Fibroblast of lung (primary cell): ENCODE measurements at regions not wholly inside any gene's neighbourhood (a gene's known extent, or its start where the extent isn't known, plus 50 kb on each side); places are given as distances from the start of the nearest gene placed in this dataset.
"Not testable (repeated sequence)": the region's sequence is repeated elsewhere in the genome, so short reads cannot be mapped to it uniquely, and the experiment has no call there.

Experiments
- DNase-seq, 2 donors: peaks; one replicate each; pipeline versions ENCODE4 v3.0.0 to v3.0.0-alpha.2; 2010; ENCODE audit warnings: low read depth in 2 of 2
- H2AFZ ChIP-seq: 2 replicates; pipeline ENCODE4 v1.5.1; 2012; ENCODE audit warnings: low read length, control low read depth, inconsistent platforms
- H3K27ac ChIP-seq: 2 replicates; pipeline ENCODE4 v1.5.1; 2011; ENCODE audit warnings: low read length, control low read depth; ENCODE audit not compliant: insufficient read depth
- H3K27me3 ChIP-seq: 2 replicates; pipeline ENCODE4 v1.5.1; 2011; ENCODE audit warnings: mild to moderate bottlenecking, low read length; ENCODE audit not compliant: control insufficient read depth, insufficient read depth
- H3K36me3 ChIP-seq: 2 replicates; pipeline ENCODE4 v1.5.1; 2011; ENCODE audit warnings: low read length; ENCODE audit not compliant: control insufficient read depth, insufficient read depth
- H3K4me1 ChIP-seq: 2 replicates; pipeline ENCODE4 v1.5.1; 2011; ENCODE audit warnings: low read length; ENCODE audit not compliant: control insufficient read depth, insufficient read depth; ENCODE audit errors: extremely low read depth
- H3K4me2 ChIP-seq: 2 replicates; pipeline ENCODE4 v1.5.1; 2011; ENCODE audit warnings: low read length, control low read depth; ENCODE audit not compliant: insufficient read depth; ENCODE audit errors: extremely low read depth
- H3K4me3 ChIP-seq, 4 experiments: fragments of 200-600 bp in 1 of 4; sonication (generic) in 1 of 4; replicated peaks in 1 of 4; 2 replicates each; pipeline ENCODE4 v1.5.1; 2011 to 2016; ENCODE audit warnings: low read length in 4 of 4, low read depth in 3 of 4, mild to moderate bottlenecking in 3 of 4, control low read depth in 2 of 4, inconsistent platforms in 1 of 4, mixed read lengths in 1 of 4; ENCODE audit not compliant: insufficient read depth in 1 of 4; ENCODE audit errors: control extremely low read depth in 1 of 4
- H3K79me2 ChIP-seq: 2 replicates; pipeline ENCODE4 v1.5.1; 2012; ENCODE audit warnings: mild to moderate bottlenecking, low read length, inconsistent platforms; ENCODE audit not compliant: control insufficient read depth, insufficient read depth
- H3K9ac ChIP-seq: 2 replicates; pipeline ENCODE4 v1.5.1; 2011; ENCODE audit warnings: mild to moderate bottlenecking, low read length, control low read depth; ENCODE audit not compliant: insufficient read depth
- H3K9me3 ChIP-seq: 2 replicates; pipeline ENCODE4 v1.5.1; 2012; ENCODE audit warnings: low read depth, low read length; ENCODE audit not compliant: control insufficient read depth, insufficient read depth
- H4K20me1 ChIP-seq: 2 replicates; pipeline ENCODE4 v1.5.1; 2011; ENCODE audit warnings: low read length; ENCODE audit not compliant: control insufficient read depth, insufficient read depth; ENCODE audit errors: extremely low read depth
- CTCF ChIP-seq, 2 donors: IDR thresholded peaks in 1 of 2; conservative IDR thresholded peaks in 1 of 2; 1 replicate in 1 of 2; 2 replicates in 1 of 2; pipeline ENCODE4 v1.5.1; 2011 to 2012; ENCODE audit warnings: low read length in 2 of 2, control low read depth in 1 of 2, inconsistent platforms in 1 of 2, low read depth in 1 of 2, mild to moderate bottlenecking in 1 of 2

GRCh38 chr9:40992472-40992821, 136.0 kb downstream of the FOXD4L6 start:
- peak overlapping the region; percentile 88 for H3K27ac ChIP-seq
- H3K36me3 ChIP-seq, H3K79me2 ChIP-seq, H3K27me3 ChIP-seq, H3K4me1 ChIP-seq, H4K20me1 ChIP-seq, DNase-seq, H3K9me3 ChIP-seq: not testable (repeated sequence)
- peak overlapping the region; percentile 80 to 86 (median 82) for H3K4me3 ChIP-seq
- peak overlapping the region; percentile 64 for H3K9ac ChIP-seq
- peak overlapping the region; percentile 15 for H3K4me2 ChIP-seq
- H2AFZ ChIP-seq: peak overlapping the region; percentile 41

- not testable (repeated sequence) for H4K20me1 ChIP-seq, H3K36me3 ChIP-seq, H3K27me3 ChIP-seq, H3K4me1 ChIP-seq, H3K9me3 ChIP-seq, H3K79me2 ChIP-seq
- Histone ChIP-seq H3K4me2 (peak overlapping the region; percentile 85), H2AFZ (peak overlapping the region; percentile 97), H3K27ac (peak overlapping the region; percentile 88), H3K9ac (peak overlapping the region; percentile 80), H3K4me3 (peak overlapping the region; percentile 80 to 86 (median 85))
- peak; percentile 60 to 75 for TF ChIP-seq CTCF (conservative IDR thresholded peaks at IDR 0.05 in 1 of 2, IDR thresholded peaks at IDR 0.05 in 1 of 2; ENCODE audit: low read depth in 1 of 2, low read length in 2 of 2)
- peak; percentile 97 to 98 for DNase-seq
Observed at GRCh38 chr9:40991741-40992471, 136.6 kb downstream of the FOXD4L6 start.

GRCh38 chr9:40991100-40991740, 137.3 kb downstream of the FOXD4L6 start:
- H3K9me3 ChIP-seq, H4K20me1 ChIP-seq, H3K27me3 ChIP-seq, H3K36me3 ChIP-seq, H3K79me2 ChIP-seq, H3K4me1 ChIP-seq: not testable (repeated sequence)
- Histone ChIP-seq H2AFZ (peak overlapping the region; percentile 97), H3K4me3 (peak overlapping the region; percentile 69 to 86 (median 85)), H3K9ac (peak overlapping the region; percentile 80), H3K4me2 (peak overlapping the region; percentile 85), H3K27ac (peak overlapping the region; percentile 88)
- DNase-seq: peak in 1 of 2 donors; percentile 1

GRCh38 chr9:40986332-40986731, 142.1 kb downstream of the FOXD4L6 start:
- not testable (repeated sequence) for H3K27me3 ChIP-seq, H2AFZ ChIP-seq, H4K20me1 ChIP-seq, H3K4me1 ChIP-seq, H3K4me3 ChIP-seq, H3K9ac ChIP-seq, H3K36me3 ChIP-seq, H3K27ac ChIP-seq, H3K4me2 ChIP-seq, H3K79me2 ChIP-seq, H3K9me3 ChIP-seq, DNase-seq

GRCh38 chr9:40975351-40975750, 153.1 kb downstream of the FOXD4L6 start:
- DNase-seq, H3K4me2 ChIP-seq, H3K79me2 ChIP-seq, H3K9me3 ChIP-seq, H4K20me1 ChIP-seq, H3K4me3 ChIP-seq, H3K9ac ChIP-seq, H3K36me3 ChIP-seq, H2AFZ ChIP-seq, H3K4me1 ChIP-seq, H3K27me3 ChIP-seq, H3K27ac ChIP-seq: not testable (repeated sequence)

- not testable (repeated sequence) for H3K4me3 ChIP-seq, H3K9ac ChIP-seq, H3K9me3 ChIP-seq, H3K4me1 ChIP-seq, H3K27me3 ChIP-seq, H3K4me2 ChIP-seq, H3K36me3 ChIP-seq, H3K27ac ChIP-seq, DNase-seq, H3K79me2 ChIP-seq, H2AFZ ChIP-seq, H4K20me1 ChIP-seq
Observed at GRCh38 chr9:40974912-40975311, 153.6 kb downstream of the FOXD4L6 start.
